Smooth muscle cell (in vitro differentiated cells): ENCODE measurements at regions not wholly inside any gene's neighbourhood (a gene's known extent, or its start where the extent isn't known, plus 50 kb on each side); places are given as distances from the start of the nearest gene placed in this dataset.

Source experiments
- DNase-seq: peaks from one replicate; lab custom pipeline; 2025; ENCODE audit not compliant: unreplicated experiment; lab: John Stamatoyannopoulos, UW
- H2AFZ ChIP-seq: fragments of 200-600 bp; sonication (generic); 2 replicates; pipeline ENCODE4 v1.6.0; 2016; ENCODE audit warnings: antibody characterized with exemption, low read depth, mild to moderate bottlenecking
- H3F3A ChIP-seq: fragments of 200-600 bp; sonication (generic); 2 replicates; pipeline ENCODE4 v1.6.0; 2017; ENCODE audit warnings: antibody characterized with exemption, low read depth
- H3K27ac ChIP-seq: fragments of 200-600 bp; sonication (generic); 2 replicates; pipeline ENCODE4 v1.5.1; 2016; ENCODE audit warnings: low read depth, mild to moderate bottlenecking
- H3K27me3 ChIP-seq: fragments of 200-600 bp; sonication (generic); 2 replicates; pipeline ENCODE4 v1.6.1; 2016; ENCODE audit warnings: low read depth, mild to moderate bottlenecking
- H3K36me3 ChIP-seq: fragments of 200-600 bp; sonication (generic); 2 replicates; pipeline ENCODE4 v1.5.1; 2016; ENCODE audit warnings: low read depth
- H3K4me1 ChIP-seq: fragments of 200-600 bp; sonication (generic); 2 replicates; pipeline ENCODE4 v1.5.1; 2016; ENCODE audit warnings: low read depth
- H3K4me2 ChIP-seq: fragments of 200-600 bp; sonication (generic); 2 replicates; pipeline ENCODE4 v1.6.0; 2016; ENCODE audit warnings: mild to moderate bottlenecking
- H3K4me3 ChIP-seq: fragments of 200-600 bp; sonication (generic); 2 replicates; pipeline ENCODE4 v1.5.1; 2016; ENCODE audit warnings: mild to moderate bottlenecking
- H3K79me2 ChIP-seq: fragments of 200-600 bp; sonication (generic); 2 replicates; pipeline ENCODE4 v1.6.0; 2016; ENCODE audit warnings: low read depth, mild to moderate bottlenecking
- H3K9ac ChIP-seq: fragments of 200-600 bp; sonication (generic); 2 replicates; pipeline ENCODE4 v1.6.0; 2016; ENCODE audit warnings: low read depth
- H3K9me3 ChIP-seq: fragments of 200-600 bp; sonication (generic); replicated peaks from 2 replicates; pipeline ENCODE4 v1.5.1; 2016; ENCODE audit warnings: low read depth
- H4K20me1 ChIP-seq: fragments of 200-600 bp; sonication (generic); 2 replicates; pipeline ENCODE4 v1.6.0; 2016; ENCODE audit warnings: low read depth
- CTCF ChIP-seq: fragments of 200-600 bp; sonication (generic); IDR thresholded peaks from 2 replicates; pipeline ENCODE4 v1.5.1; 2017; ENCODE audit warnings: borderline replicate concordance, mild to moderate bottlenecking, antibody characterized with exemption; ENCODE audit not compliant: insufficient read depth, poor library complexity, severe bottlenecking
- WGBS: methylation state at CpG from one replicate; pipeline ENCODE4 v1.1.7; 2016; ENCODE audit warnings: low lambda C conversion rate; 5-methylcytosine and 5-hydroxymethylcytosine counted together

- Histone ChIP-seq H3K9ac (no peak overlapping the region), H4K20me1 (no peaks in the 10 kb centered on the region), H3K4me3 (no peak overlapping the region), H3K27ac (no peak overlapping the region), H2AFZ (no peak overlapping the region), H3F3A (no peaks in the 10 kb centered on the region), H3K4me2 (no peak overlapping the region), H3K4me1 (no peaks in the 10 kb centered on the region), H3K9me3 (no peaks in the 10 kb centered on the region), H3K79me2 (no peaks in the 10 kb centered on the region), H3K36me3 (no peaks in the 10 kb centered on the region), H3K27me3 (no peaks in the 10 kb centered on the region)
- 68% methylated on average over 3 of the region's 3 CpGs for WGBS
- no peak for TF ChIP-seq CTCF
- no peak for DNase-seq
These were observed 968.5 kb downstream of the AACS start for GRCh38 chr12:126033751-126034150.

GRCh38 chr12:126036348-126036747 is 971.1 kb downstream of the AACS start:
- Histone ChIP-seq H3F3A (no peaks in the 10 kb centered on the region), H3K27me3 (no peaks in the 10 kb centered on the region), H2AFZ (no peak overlapping the region), H3K9me3 (no peaks in the 10 kb centered on the region), H3K36me3 (no peaks in the 10 kb centered on the region), H3K4me1 (no peaks in the 10 kb centered on the region), H4K20me1 (no peaks in the 10 kb centered on the region), H3K4me2 (no peak overlapping the region), H3K9ac (no peak overlapping the region), H3K4me3 (no peak overlapping the region), H3K27ac (no peak overlapping the region), H3K79me2 (no peaks in the 10 kb centered on the region)
- DNase-seq: no peak
- no peak for TF ChIP-seq CTCF

GRCh38 chr12:126038434-126038833 is 973.2 kb downstream of the AACS start:
- H3F3A ChIP-seq: no peaks in the 10 kb centered on the region
- no peak overlapping the region for H3K27ac ChIP-seq
- H3K4me1 ChIP-seq: no peaks in the 10 kb centered on the region
- H3K4me3 ChIP-seq: no peak overlapping the region
- no peak overlapping the region for H3K9ac ChIP-seq
- no peaks in the 10 kb centered on the region for H3K79me2 ChIP-seq
- no peak for DNase-seq
- 92% methylated on average over 1 of the region's 1 CpG for WGBS
- no peaks in the 10 kb centered on the region for H3K36me3 ChIP-seq
- no peaks in the 10 kb centered on the region for H3K9me3 ChIP-seq
- H4K20me1 ChIP-seq: no peaks in the 10 kb centered on the region
- no peak overlapping the region for H3K4me2 ChIP-seq
- no peaks in the 10 kb centered on the region for H3K27me3 ChIP-seq
- no peak overlapping the region for H2AFZ ChIP-seq
- TF ChIP-seq CTCF: no peak

GRCh38 chr12:126040307-126040706 is 975.1 kb downstream of the AACS start:
- 81% methylated on average over 5 of the region's 5 CpGs for WGBS
- Histone ChIP-seq H3K4me3 (no peak overlapping the region), H3K4me2 (no peak overlapping the region), H3K4me1 (no peaks in the 10 kb centered on the region), H3K27me3 (no peaks in the 10 kb centered on the region), H2AFZ (no peak overlapping the region), H3K9me3 (no peaks in the 10 kb centered on the region), H3F3A (no peaks in the 10 kb centered on the region), H3K36me3 (no peaks in the 10 kb centered on the region), H3K9ac (no peak overlapping the region), H3K79me2 (no peaks in the 10 kb centered on the region), H4K20me1 (no peaks in the 10 kb centered on the region), H3K27ac (no peak overlapping the region)
- DNase-seq: no peak
- no peak for TF ChIP-seq CTCF
